Gastroesophageal sphincter (tissue), 3 donors: ENCODE measurements at regions not wholly inside any gene's neighbourhood (a gene's known extent, or its start where the extent isn't known, plus 50 kb on each side); places are given as distances from the start of the nearest gene placed in this dataset.

Experiments
- EP300 ChIP-seq: sonication (generic); formaldehyde crosslinking; IDR thresholded peaks from one replicate; pipeline ENCODE4 v1.6.1; 2017; ENCODE audit warnings: antibody characterized with exemption, mild to moderate bottlenecking
- POLR2A ChIP-seq, 2 donors: fragments of 450-650 bp; IDR thresholded peaks; one replicate each; pipeline ENCODE4 v1.6.1; 2017; ENCODE audit warnings: antibody characterized with exemption in 2 of 2, mild to moderate bottlenecking in 2 of 2, moderate library complexity in 1 of 2
- POLR2AphosphoS5 ChIP-seq: sonication (generic); formaldehyde crosslinking; IDR thresholded peaks from one replicate; pipeline ENCODE4 v1.6.1; 2017; ENCODE audit warnings: antibody characterized with exemption
- TF ChIP-seq, protein P1 (sequence below), 4 experiments: fragments of 200-600 bp in 2 of 4; fragments of 450-650 bp in 2 of 4; sonication (generic) in 1 of 4; IDR thresholded peaks; one replicate each; pipeline ENCODE4 v1.5.1; 2017 to 2019; ENCODE audit warnings: antibody characterized with exemption in 4 of 4, mild to moderate bottlenecking in 2 of 4, moderate library complexity in 2 of 4

DNA sequence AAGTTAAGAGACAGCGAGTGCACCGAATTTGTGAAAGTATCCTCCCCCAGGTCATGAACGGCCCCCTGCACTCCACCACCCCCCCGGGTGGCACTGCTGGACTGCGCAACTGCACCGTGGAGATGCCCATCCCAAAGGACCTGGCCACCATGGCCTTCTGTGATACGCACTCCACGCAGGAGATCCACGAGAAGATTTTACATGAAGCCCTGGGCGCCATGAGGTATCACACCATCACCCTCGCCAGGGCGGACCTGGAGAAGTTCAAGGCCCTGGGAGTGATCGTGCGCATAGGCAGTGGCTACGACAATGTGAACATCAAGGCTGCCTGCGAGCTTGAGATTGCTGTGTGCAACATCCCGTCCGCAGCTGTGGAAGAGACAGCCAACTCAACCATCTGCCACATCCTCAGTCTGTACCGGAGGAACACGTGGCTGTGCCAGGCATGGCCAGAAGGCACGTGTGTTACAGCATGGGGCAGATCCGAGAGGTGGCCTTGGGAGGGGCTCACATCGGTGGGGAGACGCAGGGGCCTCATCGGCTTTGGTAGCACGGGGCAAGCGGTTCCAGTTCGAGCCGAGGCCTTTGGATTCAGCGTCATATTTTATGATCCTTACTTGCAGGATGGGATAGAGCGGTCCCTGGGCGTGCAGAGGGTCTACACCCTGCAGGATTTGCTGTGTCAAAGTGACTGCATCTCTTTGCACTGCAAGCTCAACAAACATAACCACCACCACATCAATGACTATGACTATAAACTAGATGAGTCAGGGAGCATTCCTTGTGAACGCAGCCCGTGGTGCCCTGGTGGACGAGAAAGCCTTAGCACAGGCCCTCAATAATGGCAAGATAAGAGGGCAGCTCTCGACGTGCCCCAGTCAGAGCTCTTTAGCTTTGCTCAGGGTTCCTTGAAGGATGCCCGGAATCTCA lies 290.8 kb upstream of the MC4R start:
- TF ChIP-seq POLR2A (IDR thresholded peaks at IDR 0.05) (no peak), EP300 (no peak), POLR2AphosphoS5 (no peak)
- TF ChIP-seq, protein P1, sequence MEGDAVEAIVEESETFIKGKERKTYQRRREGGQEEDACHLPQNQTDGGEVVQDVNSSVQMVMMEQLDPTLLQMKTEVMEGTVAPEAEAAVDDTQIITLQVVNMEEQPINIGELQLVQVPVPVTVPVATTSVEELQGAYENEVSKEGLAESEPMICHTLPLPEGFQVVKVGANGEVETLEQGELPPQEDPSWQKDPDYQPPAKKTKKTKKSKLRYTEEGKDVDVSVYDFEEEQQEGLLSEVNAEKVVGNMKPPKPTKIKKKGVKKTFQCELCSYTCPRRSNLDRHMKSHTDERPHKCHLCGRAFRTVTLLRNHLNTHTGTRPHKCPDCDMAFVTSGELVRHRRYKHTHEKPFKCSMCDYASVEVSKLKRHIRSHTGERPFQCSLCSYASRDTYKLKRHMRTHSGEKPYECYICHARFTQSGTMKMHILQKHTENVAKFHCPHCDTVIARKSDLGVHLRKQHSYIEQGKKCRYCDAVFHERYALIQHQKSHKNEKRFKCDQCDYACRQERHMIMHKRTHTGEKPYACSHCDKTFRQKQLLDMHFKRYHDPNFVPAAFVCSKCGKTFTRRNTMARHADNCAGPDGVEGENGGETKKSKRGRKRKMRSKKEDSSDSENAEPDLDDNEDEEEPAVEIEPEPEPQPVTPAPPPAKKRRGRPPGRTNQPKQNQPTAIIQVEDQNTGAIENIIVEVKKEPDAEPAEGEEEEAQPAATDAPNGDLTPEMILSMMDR (IDR thresholded peaks at IDR 0.05), result no peak
